Sigmoid colon (tissue), 3 donors: ENCODE measurements at regions not wholly inside any gene's neighbourhood (a gene's known extent, or its start where the extent isn't known, plus 50 kb on each side); places are given as distances from the start of the nearest gene placed in this dataset.

Experiments used
- CTCF ChIP-seq, 4 experiments: fragments of 450-650 bp in 3 of 4; fragments of 200-600 bp in 1 of 4; IDR thresholded peaks; one replicate each; pipeline ENCODE4 v1.5.1; 2016 to 2019; ENCODE audit warnings: antibody characterized with exemption in 4 of 4, mild to moderate bottlenecking in 3 of 4, moderate library complexity in 2 of 4
- POLR2A ChIP-seq, 2 donors: fragments of 450-650 bp; IDR thresholded peaks; one replicate each; pipeline ENCODE4 v1.6.1; 2016; ENCODE audit warnings: antibody characterized with exemption in 2 of 2, mild to moderate bottlenecking in 2 of 2, moderate library complexity in 2 of 2

- TF ChIP-seq CTCF (IDR thresholded peaks at IDR 0.05), result no peak
- TF ChIP-seq POLR2A (IDR thresholded peaks at IDR 0.05), result no peak
Observed at GRCh38 chr13:40352802-40353562, 313.5 kb downstream of the FOXO1 start.
